Esophagus muscularis mucosa (tissue), 4 donors: ENCODE measurements at regions not wholly inside any gene's neighbourhood (a gene's known extent, or its start where the extent isn't known, plus 50 kb on each side); places are given as distances from the start of the nearest gene placed in this dataset.
"Not testable (repeated sequence)": the region's sequence is repeated elsewhere in the genome, so short reads cannot be mapped to it uniquely, and the experiment has no call there.

Experiments
- EP300 ChIP-seq: sonication (generic); formaldehyde crosslinking; IDR thresholded peaks from one replicate; pipeline ENCODE4 v1.6.1; 2017; ENCODE audit warnings: antibody characterized with exemption
- POLR2A ChIP-seq: fragments of 450-650 bp; IDR thresholded peaks from one replicate; pipeline ENCODE4 v1.6.1; 2017; ENCODE audit warnings: antibody characterized with exemption, moderate library complexity, mild to moderate bottlenecking, low read depth
- POLR2AphosphoS5 ChIP-seq, 2 donors: sonication (generic); formaldehyde crosslinking; IDR thresholded peaks; one replicate each; pipeline ENCODE4 v1.6.1; 2017; ENCODE audit warnings: antibody characterized with exemption in 2 of 2
- TF ChIP-seq, protein P1 (sequence below), 3 experiments: fragments of 200-600 bp in 2 of 3; fragments of 450-650 bp in 1 of 3; sonication (generic) in 2 of 3; IDR thresholded peaks; one replicate each; pipeline ENCODE4 v1.5.1; 2017 to 2019; ENCODE audit warnings: antibody characterized with exemption in 3 of 3, mild to moderate bottlenecking in 2 of 3, moderate library complexity in 1 of 3

GRCh38 chr10:27315082-27315481, 74.5 kb upstream of the ACBD5 start:
- TF ChIP-seq, protein P1, sequence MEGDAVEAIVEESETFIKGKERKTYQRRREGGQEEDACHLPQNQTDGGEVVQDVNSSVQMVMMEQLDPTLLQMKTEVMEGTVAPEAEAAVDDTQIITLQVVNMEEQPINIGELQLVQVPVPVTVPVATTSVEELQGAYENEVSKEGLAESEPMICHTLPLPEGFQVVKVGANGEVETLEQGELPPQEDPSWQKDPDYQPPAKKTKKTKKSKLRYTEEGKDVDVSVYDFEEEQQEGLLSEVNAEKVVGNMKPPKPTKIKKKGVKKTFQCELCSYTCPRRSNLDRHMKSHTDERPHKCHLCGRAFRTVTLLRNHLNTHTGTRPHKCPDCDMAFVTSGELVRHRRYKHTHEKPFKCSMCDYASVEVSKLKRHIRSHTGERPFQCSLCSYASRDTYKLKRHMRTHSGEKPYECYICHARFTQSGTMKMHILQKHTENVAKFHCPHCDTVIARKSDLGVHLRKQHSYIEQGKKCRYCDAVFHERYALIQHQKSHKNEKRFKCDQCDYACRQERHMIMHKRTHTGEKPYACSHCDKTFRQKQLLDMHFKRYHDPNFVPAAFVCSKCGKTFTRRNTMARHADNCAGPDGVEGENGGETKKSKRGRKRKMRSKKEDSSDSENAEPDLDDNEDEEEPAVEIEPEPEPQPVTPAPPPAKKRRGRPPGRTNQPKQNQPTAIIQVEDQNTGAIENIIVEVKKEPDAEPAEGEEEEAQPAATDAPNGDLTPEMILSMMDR (IDR thresholded peaks at IDR 0.05) = not testable (repeated sequence)
- TF ChIP-seq EP300; POLR2AphosphoS5 (IDR thresholded peaks at IDR 0.05); POLR2A: not testable (repeated sequence)
